HG03159 (cell line): ENCODE measurements at regions not wholly inside any gene's neighbourhood (a gene's known extent, or its start where the extent isn't known, plus 50 kb on each side); places are given as distances from the start of the nearest gene placed in this dataset.

Experiments
- ATAC-seq: cut with Tn5 transposase; IDR thresholded peaks from one replicate; pipeline ENCODE4 v1.9.1; 2021; ENCODE audit warnings: mild to moderate bottlenecking, moderate library complexity; ENCODE audit not compliant: unreplicated experiment

DNA sequence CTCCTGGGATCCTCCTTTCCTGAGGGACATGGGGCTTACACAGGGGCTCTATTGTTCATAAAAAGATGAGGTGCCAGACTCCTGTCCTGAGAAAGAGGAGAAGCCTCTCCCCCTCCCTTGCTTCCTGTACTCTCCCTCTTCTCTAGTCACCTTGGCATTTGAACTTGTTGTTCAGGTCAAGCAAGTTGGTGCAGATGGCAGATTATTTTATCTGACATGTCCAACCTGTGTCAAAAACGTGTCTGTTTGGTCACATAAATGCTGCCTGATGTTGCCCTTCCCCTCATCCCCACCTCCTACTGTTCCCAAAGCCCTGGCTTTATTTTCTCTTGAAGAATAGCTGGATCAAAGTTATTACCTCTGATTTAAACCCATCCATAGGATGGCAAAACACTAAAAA lies 154.8 kb downstream of the TMX1 start:
- no peak for ATAC-seq

DNA sequence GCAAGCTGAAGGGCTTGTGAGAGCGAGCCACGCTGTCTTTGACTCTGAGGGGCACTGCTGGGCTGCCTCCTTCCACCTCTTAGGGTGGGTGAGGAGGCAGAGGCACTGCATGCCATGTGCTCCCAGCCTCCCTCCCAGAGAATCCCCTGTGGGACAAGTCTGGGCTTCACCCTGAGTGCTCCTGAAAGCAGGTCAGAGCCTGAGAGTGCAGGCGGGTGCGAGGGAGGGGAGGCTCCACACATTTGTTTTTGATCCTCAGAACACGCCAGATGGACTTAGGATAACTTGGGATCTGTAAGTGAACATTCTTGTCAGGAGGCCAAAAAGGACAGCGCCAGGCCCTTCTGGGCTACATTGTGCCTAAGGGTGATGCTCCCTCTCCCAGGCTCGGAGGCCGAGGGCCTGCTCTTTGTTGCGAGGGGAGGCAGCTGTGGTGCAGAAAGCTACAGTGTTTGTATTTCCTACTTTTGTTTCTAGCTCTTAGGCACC lies 155.4 kb downstream of the TMX1 start:
- ATAC-seq, result no peak

DNA sequence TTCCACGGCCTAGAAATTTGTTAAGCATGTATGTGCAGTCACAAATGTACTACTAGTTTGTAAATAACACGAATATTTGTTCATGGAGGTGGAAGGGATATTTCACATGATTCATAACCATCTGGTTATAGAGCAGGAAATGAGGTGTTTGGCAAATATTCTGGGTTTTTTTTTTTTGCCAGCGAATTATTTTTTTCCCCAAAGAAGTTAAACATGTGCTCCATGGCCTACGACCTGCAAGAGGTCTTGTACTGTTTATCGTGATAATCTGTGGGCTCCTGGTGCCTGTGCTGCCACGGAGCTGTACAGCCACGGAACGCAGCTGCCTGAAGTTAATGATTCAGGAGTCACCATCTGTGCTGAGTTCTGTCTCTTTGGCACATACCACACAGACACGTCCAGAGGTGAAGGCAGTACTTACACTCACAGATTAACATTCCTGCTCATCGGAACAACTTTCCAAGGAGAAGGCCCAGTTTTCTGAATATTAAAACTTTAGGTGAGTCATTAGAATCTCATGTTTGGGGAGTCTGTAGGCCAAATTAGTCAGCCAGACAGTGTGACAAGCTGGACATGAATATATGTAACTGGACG lies 156.3 kb downstream of the TMX1 start:
- ATAC-seq, result no peak

DNA sequence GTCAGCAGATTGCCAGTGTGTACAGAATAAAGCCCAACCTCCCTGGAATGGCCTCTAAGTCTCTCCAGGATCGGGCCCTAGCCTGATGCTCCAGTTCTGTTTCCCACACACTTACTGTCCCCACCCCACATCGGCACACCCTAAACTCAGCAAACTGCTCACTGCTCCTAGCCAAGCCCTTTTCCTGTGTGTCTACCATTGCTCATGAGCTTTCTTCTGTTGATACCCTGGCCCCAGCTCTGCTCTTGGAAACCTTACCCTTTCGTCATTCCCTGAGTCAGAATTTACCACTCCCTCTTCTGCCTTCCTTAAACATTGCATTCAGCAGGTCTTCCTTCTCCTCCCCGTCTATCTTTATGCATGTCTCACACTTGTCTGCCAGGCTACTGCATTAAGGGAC lies 158.9 kb downstream of the TMX1 start:
- no peak for ATAC-seq

DNA sequence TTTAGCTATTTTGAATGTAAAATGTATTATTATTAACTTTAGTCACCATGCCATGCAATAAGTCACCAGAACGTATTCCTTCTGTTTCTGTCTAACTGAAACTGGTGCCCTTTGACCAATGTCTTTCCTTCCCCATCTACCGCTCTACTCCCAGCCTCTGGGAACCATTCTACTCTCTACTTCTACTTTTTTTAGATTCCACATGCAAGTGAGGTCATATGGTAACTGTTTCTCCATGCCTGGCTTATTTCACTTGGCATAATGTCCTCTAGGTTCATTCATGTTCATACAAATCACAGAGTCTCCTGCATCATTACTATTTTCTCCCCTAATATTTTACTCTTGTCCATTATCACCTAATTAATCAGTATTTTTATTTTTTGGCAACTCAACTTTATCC lies 160.1 kb downstream of the TMX1 start:
- ATAC-seq, result no peak

DNA sequence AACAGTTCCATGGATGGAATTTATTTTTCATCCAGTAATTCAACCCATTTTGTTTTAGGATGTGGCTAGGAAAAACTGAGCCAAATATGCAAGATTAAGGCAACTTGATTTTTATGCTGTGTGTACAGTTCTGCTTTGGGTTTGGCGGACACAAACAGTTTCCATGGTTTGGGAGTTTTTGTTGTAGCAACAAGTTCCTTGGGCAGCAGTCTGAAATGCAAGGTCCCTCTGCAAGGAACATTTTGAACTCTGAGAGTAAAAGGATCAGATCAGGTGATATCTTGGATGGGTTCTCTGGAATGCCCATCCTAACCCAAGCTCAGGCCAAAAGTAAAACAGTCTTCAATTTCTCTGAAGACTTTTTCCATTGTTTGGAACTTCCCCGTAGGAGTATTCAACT lies 161.2 kb downstream of the TMX1 start:
- ATAC-seq, result no peak

DNA sequence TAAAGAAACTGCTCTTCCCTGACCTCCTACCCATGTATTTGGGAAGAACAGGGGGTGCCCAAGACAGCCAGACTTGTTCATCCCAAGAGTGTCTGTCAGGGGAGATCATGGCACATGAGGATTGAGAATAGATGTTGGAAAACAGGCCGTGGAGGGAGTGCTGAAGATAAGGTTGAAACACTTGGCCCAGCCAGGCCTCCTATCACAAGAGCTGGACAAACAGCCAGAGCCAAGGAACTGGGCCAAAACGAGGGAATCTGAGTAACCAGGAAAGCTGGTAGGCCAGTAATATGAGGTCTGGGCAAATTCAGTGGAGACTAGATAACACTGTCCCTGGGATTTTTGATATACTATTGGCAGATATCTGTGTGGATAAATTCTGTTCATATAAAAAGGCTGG lies 161.7 kb downstream of the TMX1 start:
- ATAC-seq, result no peak

DNA sequence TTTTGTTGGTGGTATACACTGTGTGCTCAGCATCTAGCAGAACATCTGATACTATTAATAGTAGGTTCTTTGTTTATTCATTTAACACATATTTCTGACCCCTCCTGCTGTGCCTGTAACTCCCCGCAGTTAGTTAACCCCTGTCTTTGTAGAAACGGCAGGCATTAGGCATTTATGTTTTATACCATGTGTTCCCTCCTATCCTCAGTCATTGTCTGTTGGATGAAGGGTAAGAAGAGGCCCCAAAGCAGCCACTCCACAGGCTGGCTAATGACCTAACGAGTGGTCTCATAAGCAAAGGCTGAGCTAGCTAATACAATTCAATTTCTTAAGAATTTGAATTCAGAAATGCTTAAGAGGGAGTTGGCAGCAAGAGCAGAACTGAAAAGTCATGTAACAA lies 170.8 kb downstream of the TMX1 start:
- no peak for ATAC-seq

DNA sequence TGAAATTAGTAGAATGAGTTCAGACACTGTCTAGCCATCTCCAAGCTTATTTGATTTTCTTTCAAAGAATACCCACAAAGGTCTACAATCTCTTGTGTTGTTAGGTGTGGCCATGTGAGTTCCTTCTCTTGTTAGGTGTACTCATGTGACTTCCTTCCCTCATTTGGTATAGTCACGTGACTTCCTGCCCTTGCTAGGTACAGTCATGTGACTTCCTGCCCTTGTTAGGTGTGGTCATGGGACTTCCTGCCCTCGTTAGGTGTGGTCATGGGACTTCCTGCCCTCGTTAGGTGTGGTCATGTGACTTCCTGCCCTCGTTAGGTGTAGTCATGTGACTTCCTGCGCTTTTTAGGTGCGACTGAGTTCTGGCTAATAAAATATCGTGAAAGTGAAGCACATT lies 179.6 kb downstream of the TMX1 start:
- ATAC-seq, result no peak

DNA sequence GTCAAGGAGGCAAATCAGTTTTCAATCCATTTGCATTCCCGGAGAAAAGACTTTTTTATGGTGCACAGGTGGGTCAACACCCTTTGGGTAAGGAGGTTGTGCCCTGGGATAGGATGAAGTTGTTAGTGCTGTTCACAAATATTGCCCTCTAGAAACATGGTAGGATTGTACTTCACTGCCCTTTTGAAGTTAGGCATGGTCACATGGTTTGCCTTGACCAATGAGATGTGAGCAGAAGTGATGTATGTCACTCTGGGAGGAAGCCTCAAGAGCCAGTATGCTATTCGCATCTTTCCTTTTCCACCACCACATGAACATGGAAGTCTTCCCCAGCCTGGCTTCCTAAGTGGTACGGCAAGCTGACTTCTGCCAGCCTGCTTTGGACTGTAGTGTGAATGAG lies 182.7 kb downstream of the TMX1 start:
- no peak for ATAC-seq

DNA sequence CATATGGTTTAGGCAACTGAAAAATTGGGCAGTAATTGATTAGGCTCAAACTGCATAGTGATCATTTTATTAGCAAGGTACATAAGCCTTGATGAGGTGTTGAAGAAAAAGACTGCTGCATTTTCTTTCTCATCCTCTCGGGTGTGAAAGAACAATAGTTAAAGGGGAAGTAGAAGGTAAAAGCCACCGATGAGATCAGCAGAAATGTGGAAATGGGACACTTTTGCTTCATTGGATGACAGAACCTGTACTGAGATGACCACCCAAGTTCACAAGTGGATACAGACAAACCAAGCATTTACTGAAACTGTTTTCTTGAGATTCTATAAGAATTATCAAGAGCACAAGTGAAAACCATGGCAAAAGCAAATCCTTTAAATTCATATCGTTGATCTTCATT lies 184.0 kb downstream of the TMX1 start:
- no peak for ATAC-seq

DNA sequence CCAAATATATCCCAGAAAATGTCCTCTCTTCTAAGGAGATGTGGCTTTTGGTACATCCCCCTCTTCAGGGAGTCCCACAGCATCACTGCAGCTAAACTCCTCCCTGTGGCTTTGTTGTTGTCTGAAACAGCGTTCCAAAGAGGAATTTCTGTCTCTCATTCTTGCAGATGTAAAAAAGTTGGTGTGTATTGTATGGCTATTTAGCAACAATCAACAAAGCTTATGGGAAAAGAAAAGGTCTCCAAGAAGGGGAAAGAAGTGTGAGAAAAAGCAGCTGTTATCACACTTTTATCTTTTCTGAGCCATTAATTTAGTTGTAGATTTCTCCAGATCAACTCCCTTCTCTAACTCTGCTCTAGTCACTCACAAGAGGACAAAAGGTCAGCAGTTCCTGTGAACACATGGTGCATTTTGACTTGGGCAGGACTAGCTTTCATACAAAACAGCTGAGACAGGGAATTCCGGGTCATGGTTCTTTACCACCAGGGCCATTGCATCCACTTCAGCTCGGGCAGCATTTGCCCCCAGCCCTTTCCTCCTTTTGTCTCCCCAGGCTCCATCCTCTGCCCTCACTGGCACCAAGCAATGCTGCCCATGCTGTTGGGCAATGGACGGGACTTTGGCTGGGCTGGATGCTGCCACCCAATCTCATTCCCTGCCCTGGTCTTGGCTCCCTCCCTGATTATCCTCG lies 184.7 kb downstream of the TMX1 start:
- no peak for ATAC-seq

DNA sequence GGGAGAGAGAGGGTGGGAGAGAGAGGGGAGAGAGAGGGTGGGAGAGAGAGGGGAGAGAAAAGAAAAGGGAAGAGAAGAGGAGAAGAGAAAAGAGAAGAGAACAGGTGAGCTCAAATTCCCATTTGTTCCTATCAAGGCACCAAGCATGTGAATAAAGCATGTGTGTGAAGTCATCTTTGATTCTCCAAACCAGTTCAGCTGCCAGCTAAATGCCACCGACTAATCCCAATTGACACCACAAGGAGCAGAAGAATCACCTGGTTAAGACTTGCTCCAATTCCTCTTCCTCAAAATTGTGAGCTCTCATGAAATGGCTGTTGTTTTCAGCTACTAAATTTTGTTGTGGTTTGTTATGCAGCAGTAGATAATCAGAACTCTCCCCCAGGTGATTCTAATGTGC lies 188.9 kb downstream of the TMX1 start:
- no peak for ATAC-seq

DNA sequence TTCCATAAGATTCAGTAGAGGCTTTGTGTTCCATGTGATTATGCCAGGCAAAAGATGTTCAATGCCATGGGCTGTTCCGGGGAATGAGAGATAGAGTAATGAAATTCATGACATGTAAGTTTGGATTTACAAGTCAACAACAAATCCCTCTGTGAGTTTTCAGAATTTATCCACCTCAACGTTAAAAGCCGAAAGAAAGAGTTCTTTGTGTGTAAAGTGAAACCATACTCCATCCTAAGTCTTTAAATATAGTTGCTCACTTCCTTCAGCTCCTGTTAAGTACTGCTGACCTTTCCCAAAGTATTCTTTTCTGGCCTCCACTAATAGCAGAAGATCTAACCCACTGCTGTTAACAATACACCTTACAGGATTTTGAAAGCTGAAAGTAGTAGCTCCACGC lies 190.0 kb downstream of the TMX1 start:
- ATAC-seq, result no peak

DNA sequence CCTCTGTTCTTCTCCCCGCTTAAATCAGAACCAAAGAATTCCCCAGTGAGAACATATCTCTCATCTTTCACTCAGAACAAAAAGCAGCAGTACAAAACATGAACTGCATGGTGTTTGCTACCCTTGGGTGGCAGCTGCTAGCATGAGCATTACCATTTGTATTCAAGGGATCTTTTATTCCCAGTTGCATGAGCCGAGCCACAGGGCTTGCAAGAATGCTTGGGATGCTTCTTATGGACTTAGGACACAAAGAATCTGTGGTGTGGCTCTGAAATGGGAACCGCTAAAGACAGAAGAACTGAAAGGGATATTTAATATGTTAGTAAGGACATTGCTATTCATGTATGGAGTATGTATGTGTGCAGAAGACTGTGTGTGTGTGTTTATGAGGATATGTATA lies 190.6 kb downstream of the TMX1 start:
- no peak for ATAC-seq

DNA sequence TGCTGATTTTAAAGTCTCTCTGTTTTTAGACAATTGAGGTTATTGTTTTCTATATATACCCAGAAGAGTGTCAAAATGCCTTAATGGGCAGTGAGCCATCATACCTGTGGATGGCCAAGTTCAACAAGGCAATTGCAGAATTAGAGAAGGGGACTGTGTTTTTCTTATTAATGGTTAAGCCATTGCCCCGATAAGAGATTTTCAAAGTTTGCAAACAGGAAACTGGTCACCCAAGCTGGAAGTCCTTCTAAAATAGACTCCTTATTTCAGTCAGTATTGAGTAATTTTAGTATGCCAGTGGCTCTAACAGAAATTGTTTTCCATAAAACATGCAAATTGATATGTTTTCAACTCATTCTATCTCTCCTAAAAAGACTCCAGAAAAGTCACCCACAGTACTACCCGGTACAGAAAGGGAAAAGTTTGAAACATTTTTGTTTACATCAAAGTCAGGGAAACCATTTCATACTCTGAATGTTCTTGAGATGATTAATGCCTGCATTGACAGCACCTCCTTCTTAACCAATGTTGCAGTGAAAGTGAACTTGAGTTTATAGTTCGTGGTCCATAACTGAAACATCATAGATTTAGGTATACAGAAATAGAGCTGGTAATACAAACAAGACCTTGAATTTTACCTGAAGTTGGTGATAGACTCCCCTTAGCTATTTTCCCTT lies 191.1 kb downstream of the TMX1 start:
- ATAC-seq, result peak; percentile 63

DNA sequence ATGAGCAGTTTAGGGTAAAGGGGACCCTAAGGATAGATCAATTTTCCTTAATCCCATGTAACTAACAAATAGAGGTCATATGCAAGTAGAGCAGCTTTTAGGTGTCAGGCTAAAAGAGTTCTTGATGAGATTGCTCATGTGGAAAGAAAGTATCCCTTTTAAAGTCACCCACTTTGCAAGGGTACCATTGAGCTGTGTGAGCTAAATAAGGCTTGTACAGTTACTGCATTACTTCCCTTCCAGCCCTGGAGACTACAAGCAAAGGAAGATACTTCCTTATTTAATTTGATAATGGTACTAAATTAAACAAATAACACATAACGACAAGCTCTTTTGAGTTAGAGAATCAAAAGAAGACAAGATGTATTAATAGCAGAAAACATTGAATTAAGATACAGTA lies 191.7 kb downstream of the TMX1 start:
- ATAC-seq, result no peak

DNA sequence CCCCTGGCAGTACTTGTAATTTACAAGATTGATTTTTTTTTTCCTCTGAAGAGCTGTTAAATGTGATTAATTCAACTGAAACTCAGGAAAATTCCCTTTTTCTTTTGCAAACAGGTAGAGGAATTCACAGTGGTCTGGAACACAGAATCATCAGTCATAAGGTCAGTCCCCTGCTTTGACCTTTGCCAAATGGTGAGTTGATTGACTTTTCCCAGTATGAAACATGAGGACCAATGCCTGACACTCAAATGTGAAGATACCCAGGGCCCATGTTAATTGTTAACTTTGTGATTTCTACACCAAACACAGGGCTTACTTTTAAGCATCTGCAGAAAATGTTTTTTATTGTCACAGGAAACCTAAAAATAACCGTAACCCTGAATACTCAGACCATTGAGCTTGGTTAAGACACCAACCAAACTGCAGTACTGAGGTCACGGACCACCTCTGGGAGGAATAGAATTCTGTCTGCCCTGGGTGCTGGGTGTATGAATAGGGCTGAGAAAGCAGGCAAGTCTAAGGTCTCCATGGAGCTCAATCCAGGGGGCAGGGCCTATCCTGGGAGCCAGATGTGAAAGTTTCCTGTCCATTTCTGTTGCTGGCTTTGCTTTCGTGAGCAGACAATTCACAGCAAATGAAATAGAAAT lies 192.4 kb downstream of the TMX1 start:
- ATAC-seq, result no peak

DNA sequence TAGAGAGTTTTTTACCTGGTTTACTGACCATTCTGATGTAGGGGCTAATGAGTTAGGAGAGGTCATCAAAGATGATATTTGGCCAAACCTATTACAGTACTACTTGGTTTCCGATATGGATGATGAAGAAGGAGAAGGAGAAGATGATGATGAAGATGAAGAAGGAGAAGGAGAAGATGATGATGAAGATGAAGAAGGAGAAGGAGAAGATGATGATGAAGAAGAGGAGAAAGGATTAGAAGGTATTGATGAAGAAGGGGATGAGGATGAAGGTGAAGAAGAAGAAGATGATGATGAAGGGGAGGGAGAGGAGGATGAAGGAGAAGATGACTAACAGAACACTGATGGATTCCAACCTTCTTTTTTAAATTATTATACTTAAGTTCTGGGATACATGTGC lies 196.6 kb downstream of the TMX1 start:
- no peak for ATAC-seq

DNA sequence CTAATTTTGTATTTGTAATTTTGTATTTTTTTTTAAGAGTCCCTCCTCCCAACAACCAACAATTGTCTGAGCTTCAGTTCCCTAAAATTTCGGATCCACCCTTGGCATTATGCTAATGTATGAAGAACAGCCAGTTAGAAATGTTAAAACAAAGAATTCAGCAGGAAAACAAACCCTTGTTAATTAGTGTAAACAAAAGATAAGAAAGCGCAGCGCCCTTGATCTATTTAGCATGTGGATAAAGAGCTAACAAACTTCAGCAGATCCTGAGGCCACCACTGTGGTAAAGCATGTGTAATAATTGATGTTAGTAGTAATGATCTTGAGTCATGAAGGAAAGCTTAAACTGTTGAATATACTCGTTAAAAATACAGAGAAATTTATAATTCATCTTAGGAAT lies 199.8 kb downstream of the TMX1 start:
- no peak for ATAC-seq

DNA sequence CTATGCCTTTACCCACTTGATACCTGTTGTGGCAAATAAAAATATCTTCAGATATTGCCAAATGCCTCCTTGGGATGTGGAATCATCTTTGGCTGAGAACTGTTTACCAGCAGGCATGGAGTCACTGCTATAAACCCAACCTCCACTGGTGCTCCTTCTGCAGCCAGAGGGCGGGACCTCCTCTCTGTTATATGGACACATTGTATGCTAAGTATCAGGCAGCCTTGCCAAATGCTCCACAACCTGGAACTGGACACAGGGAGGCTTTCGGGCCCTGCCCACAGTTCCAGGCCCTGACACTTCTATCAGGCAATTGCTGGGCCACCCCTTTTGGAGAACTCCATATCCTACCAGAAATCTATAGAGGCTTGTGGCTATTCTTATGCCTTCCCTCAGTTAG lies 201.0 kb downstream of the TMX1 start:
- ATAC-seq, result no peak
